ENCODE measurements at regions not wholly inside any gene's neighbourhood (a gene's known extent, or its start where the extent isn't known, plus 50 kb on each side); places are given as distances from the start of the nearest gene placed in this dataset.

- Histone ChIP-seq H3K9me3 (no peaks in the 10 kb centered on the region), H3K36me3 (no peaks in the 10 kb centered on the region), H3K27ac (no peak overlapping the region), H3K4me3 (no peak overlapping the region), H3K4me1 (no peaks in the 10 kb centered on the region), H3K27me3 (no peaks in the 10 kb centered on the region)
- no peak for DNase-seq
- no peak for TF ChIP-seq POLR2A (IDR thresholded peaks at IDR 0.05)
- no peak for TF ChIP-seq POLR2AphosphoS5 (IDR thresholded peaks at IDR 0.05)
- no peak for TF ChIP-seq CTCF (IDR thresholded peaks at IDR 0.05)
- no peak for TF ChIP-seq EP300 (IDR thresholded peaks at IDR 0.05)
- 14 to 46% (median 27%) methylated on average over 1 of the region's 1 CpG for WGBS, 5 donors
- intact Hi-C loops (cut with DNase I; ENCODE audit: low total_unique reads): no loop called here
These were observed 363.7 kb downstream of the ADAM29 start for GRCh38 chr4:175281894-175282293.

GRCh38 chr4:175282407-175282806 lies 364.2 kb downstream of the ADAM29 start:
- H3K27me3 ChIP-seq: no peaks in the 10 kb centered on the region
- intact Hi-C loops (cut with DNase I; ENCODE audit: low total_unique reads): no loop called here
- no peak for DNase-seq
- TF ChIP-seq EP300 (IDR thresholded peaks at IDR 0.05): no peak
- no peak for TF ChIP-seq CTCF (IDR thresholded peaks at IDR 0.05)
- TF ChIP-seq POLR2AphosphoS5 (IDR thresholded peaks at IDR 0.05): no peak
- TF ChIP-seq POLR2A (IDR thresholded peaks at IDR 0.05): no peak
- no peak overlapping the region for H3K27ac ChIP-seq
- H3K36me3 ChIP-seq: no peaks in the 10 kb centered on the region
- no peak overlapping the region for H3K4me3 ChIP-seq
- no peaks in the 10 kb centered on the region for H3K9me3 ChIP-seq
- no peaks in the 10 kb centered on the region for H3K4me1 ChIP-seq
- 83 to 92% (median 90%) methylated on average over 9 of the region's 9 CpGs for WGBS, 5 donors

- no peak for TF ChIP-seq EP300 (IDR thresholded peaks at IDR 0.05)
- TF ChIP-seq POLR2A (IDR thresholded peaks at IDR 0.05): no peak
- TF ChIP-seq POLR2AphosphoS5 (IDR thresholded peaks at IDR 0.05): no peak
- TF ChIP-seq CTCF (IDR thresholded peaks at IDR 0.05): no peak
- intact Hi-C loops (cut with DNase I; ENCODE audit: low total_unique reads): no loop called here
- no peaks in the 10 kb centered on the region for H3K9me3 ChIP-seq
- no peaks in the 10 kb centered on the region for H3K36me3 ChIP-seq
- 65 to 73% (median 72%) methylated on average over 3 of the region's 3 CpGs for WGBS, 5 donors
- H3K27ac ChIP-seq: no peak overlapping the region
- no peak for DNase-seq
- no peak overlapping the region for H3K4me3 ChIP-seq
- no peaks in the 10 kb centered on the region for H3K4me1 ChIP-seq
- no peaks in the 10 kb centered on the region for H3K27me3 ChIP-seq
These were observed 372.2 kb downstream of the ADAM29 start for GRCh38 chr4:175290401-175290800.

GRCh38 chr4:175297965-175298565 lies 379.9 kb downstream of the ADAM29 start:
- no peaks in the 10 kb centered on the region for H3K4me1 ChIP-seq
- 65 to 85% (median 79%) methylated on average over 2 of the region's 2 CpGs for WGBS, 5 donors
- intact Hi-C loops (cut with DNase I; ENCODE audit: low total_unique reads): no loop called here
- H3K4me3 ChIP-seq: no peak overlapping the region
- no peak for TF ChIP-seq POLR2AphosphoS5 (IDR thresholded peaks at IDR 0.05)
- TF ChIP-seq CTCF (IDR thresholded peaks at IDR 0.05): no peak
- no peak for TF ChIP-seq EP300 (IDR thresholded peaks at IDR 0.05)
- TF ChIP-seq POLR2A (IDR thresholded peaks at IDR 0.05): no peak
- H3K9me3 ChIP-seq: no peaks in the 10 kb centered on the region
- no peaks in the 10 kb centered on the region for H3K27me3 ChIP-seq
- H3K27ac ChIP-seq: no peak overlapping the region
- no peak for DNase-seq
- H3K36me3 ChIP-seq: no peaks in the 10 kb centered on the region
